ENCODE measurements at regions not wholly inside any gene's neighbourhood (a gene's known extent, or its start where the extent isn't known, plus 50 kb on each side); places are given as distances from the start of the nearest gene placed in this dataset.

DNA sequence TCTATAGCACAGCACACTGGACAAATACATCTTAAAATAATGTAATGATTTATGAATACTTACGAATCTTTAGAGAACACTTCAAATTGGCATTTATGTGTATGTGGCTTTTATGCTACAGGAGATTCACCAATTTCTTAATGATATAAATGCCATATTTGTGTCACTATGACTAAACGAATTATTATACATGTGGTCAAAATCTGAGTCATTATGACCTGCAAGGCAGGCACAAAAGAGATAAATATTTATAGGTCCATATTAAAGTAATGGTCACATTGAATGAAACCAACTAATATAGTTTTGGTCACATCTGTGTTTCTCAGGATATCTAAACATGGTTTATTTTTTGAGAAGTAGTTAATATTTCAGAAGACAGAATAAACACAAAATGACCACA is 232.3 kb upstream of the SEMA6D start:
- TF ChIP-seq, protein P1, sequence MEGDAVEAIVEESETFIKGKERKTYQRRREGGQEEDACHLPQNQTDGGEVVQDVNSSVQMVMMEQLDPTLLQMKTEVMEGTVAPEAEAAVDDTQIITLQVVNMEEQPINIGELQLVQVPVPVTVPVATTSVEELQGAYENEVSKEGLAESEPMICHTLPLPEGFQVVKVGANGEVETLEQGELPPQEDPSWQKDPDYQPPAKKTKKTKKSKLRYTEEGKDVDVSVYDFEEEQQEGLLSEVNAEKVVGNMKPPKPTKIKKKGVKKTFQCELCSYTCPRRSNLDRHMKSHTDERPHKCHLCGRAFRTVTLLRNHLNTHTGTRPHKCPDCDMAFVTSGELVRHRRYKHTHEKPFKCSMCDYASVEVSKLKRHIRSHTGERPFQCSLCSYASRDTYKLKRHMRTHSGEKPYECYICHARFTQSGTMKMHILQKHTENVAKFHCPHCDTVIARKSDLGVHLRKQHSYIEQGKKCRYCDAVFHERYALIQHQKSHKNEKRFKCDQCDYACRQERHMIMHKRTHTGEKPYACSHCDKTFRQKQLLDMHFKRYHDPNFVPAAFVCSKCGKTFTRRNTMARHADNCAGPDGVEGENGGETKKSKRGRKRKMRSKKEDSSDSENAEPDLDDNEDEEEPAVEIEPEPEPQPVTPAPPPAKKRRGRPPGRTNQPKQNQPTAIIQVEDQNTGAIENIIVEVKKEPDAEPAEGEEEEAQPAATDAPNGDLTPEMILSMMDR (IDR thresholded peaks at IDR 0.05), result no peak
- no peak for TF ChIP-seq ZFX (IDR thresholded peaks at IDR 0.05; ENCODE audit: borderline replicate concordance)
- H3K27ac ChIP-seq, result no peak overlapping the region

DNA sequence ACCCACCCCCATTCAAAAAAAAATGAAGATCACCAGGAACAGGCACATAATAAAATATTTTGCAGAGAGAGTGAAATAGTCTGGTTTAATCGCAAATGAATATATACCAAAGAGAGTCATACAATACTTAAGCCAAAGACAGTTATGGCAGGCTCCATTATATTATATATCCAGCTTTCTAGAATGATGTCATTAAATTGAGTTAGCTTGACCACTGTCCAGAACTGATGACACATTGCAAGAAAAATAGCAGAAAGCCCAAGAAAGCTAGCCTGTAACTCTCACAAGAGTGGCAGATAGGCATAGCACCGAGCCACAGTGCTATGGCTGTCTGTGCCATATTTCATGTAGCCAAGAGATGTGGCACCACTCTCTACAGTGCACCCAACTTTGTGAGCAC is 231.9 kb upstream of the SEMA6D start:
- TF ChIP-seq, protein P1 (IDR thresholded peaks at IDR 0.05), result no peak
- TF ChIP-seq ZFX (IDR thresholded peaks at IDR 0.05; ENCODE audit: borderline replicate concordance), result no peak
- no peak overlapping the region for H3K27ac ChIP-seq

DNA sequence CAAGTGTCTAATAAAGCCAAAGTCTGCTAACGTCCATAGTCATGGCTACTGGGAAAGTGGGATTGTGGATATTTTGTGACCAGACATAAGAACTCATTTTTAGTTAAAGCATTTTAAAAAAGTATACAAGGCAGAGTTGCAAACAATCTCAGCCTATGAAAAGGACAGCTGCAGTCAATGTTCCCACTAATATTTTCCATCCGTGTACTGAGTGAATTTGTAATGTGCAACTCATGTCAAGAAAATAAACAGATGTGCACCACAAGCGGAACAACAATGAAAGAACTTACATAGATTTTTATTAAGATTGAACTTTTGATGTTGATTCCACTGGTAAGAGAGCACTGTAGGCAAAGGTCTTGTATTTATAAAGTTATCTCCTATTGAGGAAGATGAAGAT is 231.3 kb upstream of the SEMA6D start:
- TF ChIP-seq, protein P1 (IDR thresholded peaks at IDR 0.05), result no peak
- TF ChIP-seq ZFX (IDR thresholded peaks at IDR 0.05; ENCODE audit: borderline replicate concordance), result no peak
- no peak overlapping the region for H3K27ac ChIP-seq

DNA sequence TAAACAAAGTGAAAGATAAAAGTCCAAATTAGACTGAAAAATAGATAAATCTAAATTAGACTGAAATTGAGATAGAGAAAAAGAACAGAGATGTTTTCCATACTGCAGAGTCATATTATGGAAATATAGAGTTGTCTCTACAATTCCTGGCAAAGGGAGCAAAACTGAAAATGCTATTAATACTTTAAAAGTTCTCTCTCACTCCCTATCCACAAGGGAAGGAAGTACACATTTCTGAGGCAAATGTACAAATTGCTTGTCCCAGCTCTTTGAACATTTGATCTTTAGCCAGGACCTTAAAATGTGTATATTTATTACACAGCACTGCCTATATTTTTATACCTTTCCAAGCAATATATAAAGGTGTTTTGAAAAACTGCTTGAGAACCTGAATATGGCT is 225.1 kb upstream of the SEMA6D start:
- TF ChIP-seq, protein P1 (IDR thresholded peaks at IDR 0.05), result no peak
- no peak for TF ChIP-seq ZFX (IDR thresholded peaks at IDR 0.05; ENCODE audit: borderline replicate concordance)
- no peak overlapping the region for H3K27ac ChIP-seq

DNA sequence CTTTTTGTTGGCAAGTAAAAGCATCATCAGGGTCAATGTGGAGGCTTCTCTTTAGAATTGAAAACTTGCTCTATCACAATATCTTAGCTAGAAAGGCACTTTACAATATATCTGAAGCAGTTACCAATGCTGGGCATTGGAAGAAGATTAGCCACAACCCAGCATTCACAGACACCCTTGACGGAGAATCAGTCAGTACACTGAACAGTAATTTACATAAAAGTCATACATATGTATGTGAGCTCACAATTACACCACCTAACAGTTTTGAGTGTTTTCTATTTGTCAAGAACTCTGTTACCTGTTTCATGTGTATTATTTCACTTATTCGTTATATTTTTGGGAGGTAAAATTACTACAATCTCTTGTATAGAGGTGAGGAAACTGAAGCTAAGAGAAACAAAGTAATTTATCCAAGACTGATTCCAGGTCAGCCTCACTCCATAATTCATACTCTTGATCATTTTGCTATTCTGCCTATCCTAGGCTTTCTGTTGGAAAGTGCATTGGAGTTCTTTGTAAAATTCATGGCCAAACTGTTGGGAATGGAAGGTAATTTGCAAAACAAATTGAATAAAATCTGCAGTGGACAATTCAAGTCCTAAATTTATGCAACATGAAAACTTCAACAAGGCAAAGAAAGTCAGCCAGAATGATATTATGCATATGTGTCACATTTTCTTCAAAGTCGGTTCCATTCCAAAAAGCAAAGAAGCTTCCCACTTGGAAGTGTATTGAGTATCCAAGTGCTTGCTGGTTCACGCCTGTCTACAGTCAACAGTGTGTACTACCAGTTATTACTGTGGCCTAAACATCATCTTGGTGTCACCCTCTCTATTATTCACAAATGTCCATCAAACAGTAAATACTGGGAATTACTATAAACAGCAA is 223.7 kb upstream of the SEMA6D start:
- no peak overlapping the region for H3K27ac ChIP-seq
- no peak for TF ChIP-seq ZFX (IDR thresholded peaks at IDR 0.05; ENCODE audit: borderline replicate concordance)
- TF ChIP-seq, protein P1 (IDR thresholded peaks at IDR 0.05), result no peak

DNA sequence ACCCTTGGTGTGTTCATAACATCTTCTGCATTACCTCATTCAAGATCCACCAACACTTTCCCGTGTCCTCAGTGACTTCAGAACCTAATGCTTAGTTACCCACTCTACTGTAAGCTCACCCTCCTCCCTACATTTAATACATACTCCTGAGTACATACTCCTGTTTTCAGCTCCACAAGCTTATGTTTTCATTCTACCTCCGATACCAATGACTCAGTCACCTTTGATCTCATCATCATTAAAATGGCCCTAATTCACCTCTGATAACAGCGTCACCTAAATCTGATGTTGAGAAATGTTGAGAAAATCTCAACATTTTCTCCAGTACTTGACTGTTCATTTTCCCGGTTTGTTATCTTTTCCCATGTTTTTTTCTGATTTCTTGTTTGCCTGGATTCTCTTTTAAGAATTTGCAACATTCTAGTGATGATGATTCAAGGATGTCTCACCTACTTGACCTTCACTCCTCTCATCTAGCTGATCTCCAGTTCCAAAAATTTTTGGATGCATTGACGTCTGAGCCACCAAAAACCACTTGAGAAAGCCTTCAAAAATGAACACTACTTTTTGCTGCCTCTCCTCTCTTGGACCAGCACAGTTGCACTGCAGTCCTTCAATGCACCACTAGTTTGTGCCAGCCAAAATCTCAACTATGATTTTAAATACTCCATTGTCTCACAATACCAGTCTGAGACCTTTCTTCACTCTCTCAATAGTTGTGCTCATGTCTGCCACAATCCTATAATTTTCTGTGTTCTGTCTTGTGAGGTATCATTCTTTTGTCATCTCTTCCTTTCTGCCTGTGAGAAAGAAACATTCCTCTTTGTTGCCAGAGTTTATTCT is 220.7 kb upstream of the SEMA6D start:
- H3K27ac ChIP-seq, result no peak overlapping the region
- no peak for TF ChIP-seq ZFX (IDR thresholded peaks at IDR 0.05; ENCODE audit: borderline replicate concordance)
- TF ChIP-seq, protein P1 (IDR thresholded peaks at IDR 0.05), result no peak
